Common myeloid progenitor, CD34-positive (primary cell): ENCODE measurements at regions not wholly inside any gene's neighbourhood (a gene's known extent, or its start where the extent isn't known, plus 50 kb on each side); places are given as distances from the start of the nearest gene placed in this dataset.

Experiments
- CTCF ChIA-PET: fragments of 350-600 bp; sonication (Branson Sonifier 250); formaldehyde crosslinking; loops from one replicate; lab custom pipeline; 2021; ENCODE audit warnings: antibody characterized with exemption; lab: Charles Lee
- POLR2A ChIA-PET: fragments of 350-600 bp; sonication (Branson Sonifier 250); formaldehyde crosslinking; loops from one replicate; lab custom pipeline; 2021; ENCODE audit warnings: antibody characterized with exemption; lab: Charles Lee
- DNase-seq, 3 donors: peaks; one replicate each; pipeline versions ENCODE4 v3.0.0 to v3.0.0-alpha.2; 2013
- H3K27ac ChIP-seq, 2 experiments: 1 replicate in 1 of 2; 2 replicates in 1 of 2; pipeline ENCODE4 v1.7.0; 2013; ENCODE audit warnings: inconsistent platforms in 2 of 2, low read length in 2 of 2, mild to moderate bottlenecking in 2 of 2, low read depth in 1 of 2, moderate library complexity in 1 of 2; ENCODE audit not compliant: severe bottlenecking in 2 of 2, insufficient read depth in 1 of 2, poor library complexity in 1 of 2
- H3K27me3 ChIP-seq, 5 experiments: replicated peaks in 2 of 5; 1 replicate in 3 of 5; 2 replicates in 2 of 5; pipeline versions ENCODE4 v1.6.1 to v1.7.0; 2013; ENCODE audit warnings: low read length in 4 of 5, mild to moderate bottlenecking in 2 of 5, moderate library complexity in 2 of 5, inconsistent platforms in 1 of 5; ENCODE audit not compliant: insufficient read depth in 5 of 5, control insufficient read depth in 4 of 5
- H3K36me3 ChIP-seq, 4 experiments: 1 replicate in 2 of 4; 2 replicates in 2 of 4; pipeline versions ENCODE4 v1.6.1 to v1.7.0; 2013; ENCODE audit warnings: low read length in 3 of 4, control low read depth in 1 of 4, mild to moderate bottlenecking in 1 of 4; ENCODE audit not compliant: control insufficient read depth in 4 of 4, insufficient read depth in 4 of 4
- H3K4me1 ChIP-seq, 4 experiments: 1 replicate in 3 of 4; 2 replicates in 1 of 4; pipeline versions ENCODE4 v1.6.1 to v1.7.1; 2013; ENCODE audit warnings: low read length in 3 of 4, mild to moderate bottlenecking in 3 of 4, control low read depth in 1 of 4, inconsistent platforms in 1 of 4, moderate library complexity in 1 of 4; ENCODE audit not compliant: control insufficient read depth in 4 of 4, insufficient read depth in 4 of 4; ENCODE audit errors: control extremely low read depth in 1 of 4
- H3K4me3 ChIP-seq, 7 experiments: 1 replicate in 4 of 7; 2 replicates in 3 of 7; pipeline versions ENCODE4 v1.5.1 to v1.7.0; 2013; ENCODE audit warnings: mild to moderate bottlenecking in 7 of 7, low read length in 6 of 7, moderate library complexity in 6 of 7, inconsistent platforms in 2 of 7, low read depth in 2 of 7, control low read depth in 1 of 7; ENCODE audit not compliant: insufficient read depth in 4 of 7, control insufficient read depth in 1 of 7; ENCODE audit errors: extremely low read depth in 1 of 7
- H3K9me3 ChIP-seq, 5 experiments: 1 replicate in 4 of 5; 2 replicates in 1 of 5; pipeline versions ENCODE4 v1.6.1 to v1.7.1; 2013; ENCODE audit warnings: low read length in 4 of 5, mild to moderate bottlenecking in 2 of 5, inconsistent platforms in 1 of 5, low read depth in 1 of 5, moderate library complexity in 1 of 5; ENCODE audit not compliant: control insufficient read depth in 4 of 5, insufficient read depth in 2 of 5; ENCODE audit errors: control extremely low read depth in 1 of 5
- WGBS: methylation state at CpG from one replicate; pipeline ENCODE4 v1.1.5; 2013; ENCODE audit not compliant: insufficient coverage; 5-methylcytosine and 5-hydroxymethylcytosine counted together

GRCh38 chr16:7910116-7910515 lies 577.5 kb downstream of the RBFOX1 start:
- POLR2A ChIA-PET, result no interaction called here

GRCh38 chr16:7888411-7888810 lies 555.8 kb downstream of the RBFOX1 start:
- H3K9me3 ChIP-seq, result no peaks in the 10 kb centered on the region
- CTCF ChIA-PET, result no interaction called here
- no peak overlapping the region for H3K4me3 ChIP-seq
- H3K36me3 ChIP-seq, result no peaks in the 10 kb centered on the region
- POLR2A ChIA-PET, result no interaction called here
- DNase-seq, result no peak
- WGBS, result no CpG with 5 or more reads among the region's 1 CpG
- no peak overlapping the region for H3K27ac ChIP-seq
- no peaks in the 10 kb centered on the region for H3K27me3 ChIP-seq
- no peaks in the 10 kb centered on the region for H3K4me1 ChIP-seq

More at GRCh38 chr16:7910116-7910515, 577.5 kb downstream of the RBFOX1 start:
- 90% methylated on average over 6 of the region's 7 CpGs for WGBS
- DNase-seq, result no peak
- no peak overlapping the region for H3K4me3 ChIP-seq
- H3K27me3 ChIP-seq, result no peaks in the 10 kb centered on the region
- no peaks in the 10 kb centered on the region for H3K9me3 ChIP-seq
- CTCF ChIA-PET, result no interaction called here
- no peaks in the 10 kb centered on the region for H3K4me1 ChIP-seq
- H3K36me3 ChIP-seq, result no peaks in the 10 kb centered on the region
- H3K27ac ChIP-seq, result no peak overlapping the region

GRCh38 chr16:7887316-7887715 lies 554.7 kb downstream of the RBFOX1 start:
- CTCF ChIA-PET, result no interaction called here

GRCh38 chr16:7871979-7872378 lies 539.3 kb downstream of the RBFOX1 start:
- ChIA-PET CTCF (no interaction called here), POLR2A (no interaction called here)
- Histone ChIP-seq H3K27me3 (no peaks in the 10 kb centered on the region), H3K4me3 (no peak overlapping the region), H3K27ac (no peak overlapping the region), H3K4me1 (no peaks in the 10 kb centered on the region), H3K9me3 (no peaks in the 10 kb centered on the region), H3K36me3 (no peaks in the 10 kb centered on the region)
- DNase-seq, result no peak
- 96% methylated on average over 2 of the region's 2 CpGs for WGBS

More at GRCh38 chr16:7887316-7887715, 554.7 kb downstream of the RBFOX1 start:
- POLR2A ChIA-PET, result no interaction called here
- no peak overlapping the region for H3K27ac ChIP-seq
- 36% methylated on average over 2 of the region's 2 CpGs for WGBS
- H3K9me3 ChIP-seq, result no peaks in the 10 kb centered on the region
- no peaks in the 10 kb centered on the region for H3K36me3 ChIP-seq
- H3K4me1 ChIP-seq, result no peaks in the 10 kb centered on the region
- no peak for DNase-seq
- H3K27me3 ChIP-seq, result no peaks in the 10 kb centered on the region
- no peak overlapping the region for H3K4me3 ChIP-seq

- H3K9me3 ChIP-seq, result no peaks in the 10 kb centered on the region
- no peaks in the 10 kb centered on the region for H3K27me3 ChIP-seq
- H3K27ac ChIP-seq, result no peak overlapping the region
- ChIA-PET CTCF (no interaction called here), POLR2A (no interaction called here)
- no peak overlapping the region for H3K4me3 ChIP-seq
- WGBS, result 85% methylated on average over 8 of the region's 9 CpGs
- H3K4me1 ChIP-seq, result no peaks in the 10 kb centered on the region
- no peaks in the 10 kb centered on the region for H3K36me3 ChIP-seq
- DNase-seq, result no peak
Measured at GRCh38 chr16:7871371-7871770, 538.7 kb downstream of the RBFOX1 start.

- ChIA-PET POLR2A (no interaction called here), CTCF (no interaction called here)
- Histone ChIP-seq H3K4me3 (no peak overlapping the region), H3K27me3 (no peaks in the 10 kb centered on the region), H3K9me3 (no peaks in the 10 kb centered on the region), H3K27ac (no peak overlapping the region), H3K4me1 (no peaks in the 10 kb centered on the region), H3K36me3 (no peaks in the 10 kb centered on the region)
- DNase-seq, result no peak
- no CpG with 5 or more reads among the region's 1 CpG for WGBS
Measured at GRCh38 chr16:7867831-7868230, 535.2 kb downstream of the RBFOX1 start.

GRCh38 chr16:7866144-7866543 lies 533.5 kb downstream of the RBFOX1 start:
- H3K4me3 ChIP-seq, result no peak overlapping the region
- H3K9me3 ChIP-seq, result no peaks in the 10 kb centered on the region
- no peaks in the 10 kb centered on the region for H3K36me3 ChIP-seq
- no peak for DNase-seq
- no peak overlapping the region for H3K27ac ChIP-seq
- ChIA-PET POLR2A (no interaction called here), CTCF (no interaction called here)
- WGBS, result 0% methylated on average over 1 of the region's 4 CpGs
- no peaks in the 10 kb centered on the region for H3K4me1 ChIP-seq
- no peaks in the 10 kb centered on the region for H3K27me3 ChIP-seq
